GM13977 (cell line): ENCODE measurements at regions not wholly inside any gene's neighbourhood (a gene's known extent, or its start where the extent isn't known, plus 50 kb on each side); places are given as distances from the start of the nearest gene placed in this dataset.

Source experiments
- DNase-seq: peaks from one replicate; pipeline ENCODE4 v3.0.0; 2012; ENCODE audit warnings: low spot score
- CTCF ChIP-seq: IDR thresholded peaks from 2 replicates; pipeline ENCODE4 v1.5.1; 2012; ENCODE audit warnings: mild to moderate bottlenecking, control low read depth; ENCODE audit not compliant: insufficient read depth; ENCODE audit errors: extremely low read depth, missing control alignments
- in situ Hi-C: fragments of 300-500 bp; cut with MboI; formaldehyde crosslinking; loops from one replicate; pipeline ENCODE4 v1.12.0; 2022; ENCODE audit warnings: low sequenced_read_pairs, low pct_unique_long_range_greater_than_20kb, mixed read lengths, inconsistent platforms; ENCODE audit not compliant: unreplicated experiment

GRCh38 chr18:28903306-28903705 is 726.4 kb upstream of the CDH2 start:
- in situ Hi-C loops: no loop called here
- no peak for DNase-seq
- TF ChIP-seq CTCF: no peak

GRCh38 chr18:28890791-28891190 is 713.9 kb upstream of the CDH2 start:
- TF ChIP-seq CTCF: no peak
- in situ Hi-C loops: no loop called here
- no peak for DNase-seq

GRCh38 chr18:28884304-28884703 is 707.4 kb upstream of the CDH2 start:
- in situ Hi-C loops: no loop called here
- TF ChIP-seq CTCF: no peak
- no peak for DNase-seq

GRCh38 chr18:28880856-28881255 is 703.9 kb upstream of the CDH2 start:
- DNase-seq: no peak
- in situ Hi-C loops: no loop called here
- TF ChIP-seq CTCF: no peak

GRCh38 chr18:28875059-28875458 is 698.1 kb upstream of the CDH2 start:
- in situ Hi-C loops: no loop called here
- no peak for DNase-seq
- no peak for TF ChIP-seq CTCF

- DNase-seq: no peak
- in situ Hi-C loops: no loop called here
- no peak for TF ChIP-seq CTCF
Observed at GRCh38 chr18:28863396-28863795, 686.5 kb upstream of the CDH2 start.

- in situ Hi-C loops: no loop called here
- no peak for TF ChIP-seq CTCF
- no peak for DNase-seq
Observed at GRCh38 chr18:28858248-28858647, 681.3 kb upstream of the CDH2 start.
